Tibial nerve (tissue), 4 donors: ENCODE measurements at regions not wholly inside any gene's neighbourhood (a gene's known extent, or its start where the extent isn't known, plus 50 kb on each side); places are given as distances from the start of the nearest gene placed in this dataset.

Source experiments
- DNase-seq, 2 donors: peaks; one replicate each; pipeline ENCODE4 v3.0.0-alpha.2; 2019; ENCODE audit warnings: low spot score in 2 of 2
- H3K27ac ChIP-seq, 4 donors: fragments of 200-600 bp; sonication (generic) in 3 of 4; one replicate each; pipeline ENCODE4 v1.5.1; 2017 to 2019; ENCODE audit warnings: mild to moderate bottlenecking in 1 of 4
- H3K27me3 ChIP-seq, 2 donors: fragments of 200-600 bp; sonication (generic) in 1 of 2; one replicate each; pipeline versions ENCODE4 v1.5.1 to v1.6.0; 2017 to 2019
- H3K36me3 ChIP-seq, 3 donors: fragments of 200-600 bp; sonication (generic); one replicate each; pipeline ENCODE4 v1.5.1; 2018 to 2019
- H3K4me1 ChIP-seq, 4 donors: fragments of 200-600 bp; sonication (generic) in 3 of 4; one replicate each; pipeline ENCODE4 v1.5.1; 2017 to 2019
- H3K4me3 ChIP-seq, 4 donors: fragments of 200-600 bp; sonication (generic) in 3 of 4; one replicate each; pipeline ENCODE4 v1.5.1; 2017 to 2019; ENCODE audit warnings: mild to moderate bottlenecking in 1 of 4, moderate library complexity in 1 of 4
- H3K9me3 ChIP-seq, 4 donors: fragments of 200-600 bp; sonication (generic) in 3 of 4; one replicate each; pipeline ENCODE4 v1.5.1; 2017 to 2019
- EP300 ChIP-seq, 2 donors: sonication (generic); formaldehyde crosslinking; IDR thresholded peaks; one replicate each; pipeline ENCODE4 v1.6.1; 2017; ENCODE audit warnings: antibody characterized with exemption in 2 of 2, mild to moderate bottlenecking in 1 of 2
- POLR2A ChIP-seq, 2 donors: fragments of 450-650 bp; IDR thresholded peaks; one replicate each; pipeline ENCODE4 v1.6.1; 2017; ENCODE audit warnings: antibody characterized with exemption in 2 of 2, mild to moderate bottlenecking in 2 of 2, moderate library complexity in 2 of 2
- WGBS, 2 donors: methylation state at CpG; one replicate each; pipeline ENCODE4 v1.1.5; 2018; 5-methylcytosine and 5-hydroxymethylcytosine counted together
- TF ChIP-seq, protein P1 (sequence below), 5 experiments: fragments of 200-600 bp in 3 of 5; fragments of 450-650 bp in 2 of 5; sonication (generic) in 3 of 5; IDR thresholded peaks; one replicate each; pipeline ENCODE4 v1.5.1; 2016 to 2019; ENCODE audit warnings: antibody characterized with exemption in 5 of 5, mild to moderate bottlenecking in 3 of 5, moderate library complexity in 2 of 5

DNA sequence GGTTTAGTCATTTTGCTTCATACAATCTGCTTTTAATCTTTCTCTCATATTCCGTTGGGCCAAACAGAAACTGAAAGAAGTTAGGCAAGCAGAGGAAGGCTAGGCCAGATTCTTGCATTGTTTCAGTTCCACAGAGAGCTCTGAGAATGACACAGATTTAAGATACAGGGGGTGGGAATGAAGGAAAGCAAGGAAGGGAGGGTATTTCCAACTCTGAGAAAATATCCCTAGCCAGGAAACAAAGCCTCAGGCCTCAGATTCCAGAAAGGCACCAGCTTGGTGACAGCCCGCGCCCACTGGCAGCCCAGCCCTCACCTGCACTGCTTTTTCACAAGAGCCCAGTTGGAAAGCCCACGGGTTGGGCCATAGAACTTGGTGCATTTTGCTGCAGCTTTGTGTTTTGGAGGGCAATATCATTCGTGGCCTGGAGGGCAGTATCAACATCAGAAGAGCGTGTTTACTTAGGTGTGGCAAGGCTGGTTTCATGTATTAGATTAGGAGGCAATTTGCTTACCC lies 63.5 kb downstream of the ENC1 start:
- H3K27ac ChIP-seq: peak overlapping the region in 3 of 4 donors; percentile 23 to 73 (median 44)
- H3K4me3 ChIP-seq: peak overlapping the region in 1 of 4 donors; percentile 6
- H3K9me3 ChIP-seq: no peaks in the 10 kb centered on the region
- WGBS, 2 donors: 62 to 63% methylated on average over 6 of the region's 6 CpGs
- no peak for DNase-seq
- H3K4me1 ChIP-seq: peaks cover 0 to 25% (median 5%) of the 10 kb centered on the region in 4 donors
- no peaks in the 10 kb centered on the region for H3K27me3 ChIP-seq
- no peaks in the 10 kb centered on the region for H3K36me3 ChIP-seq
- TF ChIP-seq, protein P1, sequence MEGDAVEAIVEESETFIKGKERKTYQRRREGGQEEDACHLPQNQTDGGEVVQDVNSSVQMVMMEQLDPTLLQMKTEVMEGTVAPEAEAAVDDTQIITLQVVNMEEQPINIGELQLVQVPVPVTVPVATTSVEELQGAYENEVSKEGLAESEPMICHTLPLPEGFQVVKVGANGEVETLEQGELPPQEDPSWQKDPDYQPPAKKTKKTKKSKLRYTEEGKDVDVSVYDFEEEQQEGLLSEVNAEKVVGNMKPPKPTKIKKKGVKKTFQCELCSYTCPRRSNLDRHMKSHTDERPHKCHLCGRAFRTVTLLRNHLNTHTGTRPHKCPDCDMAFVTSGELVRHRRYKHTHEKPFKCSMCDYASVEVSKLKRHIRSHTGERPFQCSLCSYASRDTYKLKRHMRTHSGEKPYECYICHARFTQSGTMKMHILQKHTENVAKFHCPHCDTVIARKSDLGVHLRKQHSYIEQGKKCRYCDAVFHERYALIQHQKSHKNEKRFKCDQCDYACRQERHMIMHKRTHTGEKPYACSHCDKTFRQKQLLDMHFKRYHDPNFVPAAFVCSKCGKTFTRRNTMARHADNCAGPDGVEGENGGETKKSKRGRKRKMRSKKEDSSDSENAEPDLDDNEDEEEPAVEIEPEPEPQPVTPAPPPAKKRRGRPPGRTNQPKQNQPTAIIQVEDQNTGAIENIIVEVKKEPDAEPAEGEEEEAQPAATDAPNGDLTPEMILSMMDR (IDR thresholded peaks at IDR 0.05): no peak
- TF ChIP-seq POLR2A (IDR thresholded peaks at IDR 0.05) (no peak), EP300 (IDR thresholded peaks at IDR 0.05) (no peak)

DNA sequence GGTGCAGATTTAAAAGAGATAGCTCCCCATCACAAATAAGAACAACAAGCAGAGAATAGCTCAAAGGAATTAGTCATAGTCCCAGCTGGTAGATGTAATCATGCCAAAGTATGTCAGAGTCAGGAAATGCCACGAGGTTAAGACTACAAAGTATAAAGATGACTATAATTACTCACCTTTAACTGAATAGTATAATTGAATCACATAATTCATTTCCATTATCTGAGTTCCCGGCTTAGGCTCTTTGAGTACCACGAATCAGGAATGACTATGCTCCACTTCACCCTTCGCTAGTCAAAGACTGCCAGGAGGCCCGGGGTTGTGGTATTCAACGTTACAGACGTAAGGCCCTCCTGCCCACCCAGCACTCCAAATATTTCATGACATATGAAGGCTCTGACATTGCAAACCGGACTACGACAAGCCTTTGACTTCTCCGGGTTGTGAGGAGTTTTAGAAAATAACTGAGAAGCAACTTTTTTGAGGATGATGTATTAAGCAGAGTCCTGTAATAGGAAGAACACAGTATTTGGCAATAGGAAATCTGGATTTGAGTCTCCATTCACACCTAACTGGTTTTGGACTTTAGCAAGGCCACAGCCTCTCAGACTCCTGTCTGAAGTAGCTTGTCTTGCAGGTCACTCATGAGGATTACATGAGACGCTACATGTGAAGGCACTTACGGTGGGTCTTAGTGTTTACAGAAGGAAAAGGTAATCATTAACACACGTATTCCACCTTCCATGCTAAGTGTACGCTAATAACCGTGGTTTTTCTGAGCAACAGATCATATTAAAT lies 64.6 kb downstream of the ENC1 start:
- 74 to 77% methylated on average over 15 of the region's 15 CpGs for WGBS, 2 donors
- DNase-seq: no peak
- H3K4me3 ChIP-seq: no peak overlapping the region
- no peak for TF ChIP-seq EP300 (IDR thresholded peaks at IDR 0.05)
- H3K27me3 ChIP-seq: no peaks in the 10 kb centered on the region
- peaks cover 0 to 25% (median 5%) of the 10 kb centered on the region in 4 donors for H3K4me1 ChIP-seq
- no peaks in the 10 kb centered on the region for H3K36me3 ChIP-seq
- H3K9me3 ChIP-seq: peaks cover 0 to under 1% (median 0%) of the 10 kb centered on the region in 4 donors
- H3K27ac ChIP-seq: peak overlapping the region in 2 of 4 donors; percentile 23 to 44

DNA sequence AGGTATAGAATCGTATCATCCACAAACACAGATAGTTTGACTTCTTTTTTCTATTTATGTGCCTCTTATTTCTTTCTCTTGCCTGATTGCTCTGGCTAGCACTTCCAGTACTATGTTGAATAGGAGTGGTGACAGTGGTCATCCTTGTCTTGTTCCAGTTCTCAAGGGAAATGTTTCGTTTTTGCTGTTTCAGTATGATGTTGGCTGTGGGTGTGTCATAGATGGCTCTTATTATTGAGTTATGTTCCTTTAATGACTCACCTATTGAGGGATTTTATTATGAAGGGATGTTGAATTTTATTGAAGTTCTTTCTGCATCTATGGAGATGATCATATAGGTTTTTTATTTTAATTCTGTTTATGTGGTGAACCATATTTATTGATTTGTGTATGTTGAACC lies 70.3 kb downstream of the ENC1 start:
- Histone ChIP-seq H3K9me3 (peaks cover 0 to 13% (median 0%) of the 10 kb centered on the region in 4 donors), H3K27me3 (no peaks in the 10 kb centered on the region), H3K36me3 (no peaks in the 10 kb centered on the region), H3K27ac (no peak overlapping the region), H3K4me3 (no peak overlapping the region), H3K4me1 (peaks cover 0 to 3% (median 0%) of the 10 kb centered on the region in 4 donors)
- no peak for DNase-seq
- WGBS, 2 donors: 83 to 84% methylated on average over 2 of the region's 2 CpGs
- TF ChIP-seq, protein P1 (IDR thresholded peaks at IDR 0.05): no peak
- TF ChIP-seq EP300 (IDR thresholded peaks at IDR 0.05) (no peak), POLR2A (IDR thresholded peaks at IDR 0.05) (no peak)

DNA sequence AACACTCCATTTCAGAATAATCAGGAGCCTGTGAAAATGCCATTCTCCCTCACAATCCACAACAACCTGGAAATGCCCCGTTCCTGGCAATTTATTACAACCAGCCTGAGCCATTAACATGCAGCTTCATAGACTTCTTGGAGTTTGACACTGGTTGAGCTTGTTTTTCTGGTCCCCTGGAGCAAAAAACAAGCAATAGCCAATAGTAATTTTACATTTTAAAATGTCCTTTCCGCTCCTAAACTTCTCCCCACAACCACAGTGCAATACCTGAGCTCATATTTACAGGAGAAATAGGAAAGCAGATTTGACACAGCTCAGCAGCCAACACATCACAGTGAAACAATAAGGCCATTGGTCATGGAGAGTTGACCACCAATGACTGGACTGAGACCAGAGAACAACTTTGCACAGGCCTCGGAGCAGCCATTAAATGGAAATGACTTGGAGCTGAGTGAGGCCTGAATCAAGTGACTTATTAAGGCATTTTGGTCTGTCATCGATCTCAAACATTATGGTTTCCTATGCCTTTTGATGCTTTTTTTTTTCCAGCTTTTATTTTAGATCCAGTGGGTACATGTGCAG lies 73.0 kb downstream of the ENC1 start:
- 70 to 83% methylated on average over 4 of the region's 4 CpGs for WGBS, 2 donors
- Histone ChIP-seq H3K27ac (no peak overlapping the region), H3K4me1 (no peaks in the 10 kb centered on the region)

DNA sequence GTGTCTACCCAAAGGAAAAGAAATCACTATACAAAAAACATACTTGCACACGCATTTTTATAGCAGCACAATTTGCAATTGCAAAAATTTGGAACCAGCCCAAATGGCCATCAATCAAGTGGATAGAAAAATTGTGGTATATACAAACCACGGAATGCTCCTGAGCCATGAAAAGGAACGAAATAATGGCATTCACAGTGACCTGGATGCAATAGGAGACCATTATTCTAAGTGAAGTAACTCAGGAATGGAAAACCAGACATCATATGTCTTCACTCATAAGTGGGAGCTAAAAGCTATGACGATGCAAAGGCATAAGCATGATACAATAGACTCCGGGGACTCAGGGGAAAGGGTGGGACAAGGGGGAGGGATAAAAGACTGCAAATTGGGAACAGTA lies 78.4 kb downstream of the ENC1 start:
- no peaks in the 10 kb centered on the region for H3K36me3 ChIP-seq
- no peak overlapping the region for H3K4me3 ChIP-seq
- H3K4me1 ChIP-seq: no peaks in the 10 kb centered on the region
- WGBS, 2 donors: 46 to 49% methylated on average over 5 of the region's 5 CpGs
- H3K27me3 ChIP-seq: no peaks in the 10 kb centered on the region
- TF ChIP-seq, protein P1 (IDR thresholded peaks at IDR 0.05): no peak
- TF ChIP-seq POLR2A (IDR thresholded peaks at IDR 0.05): no peak
- no peak for TF ChIP-seq EP300 (IDR thresholded peaks at IDR 0.05)
- no peaks in the 10 kb centered on the region for H3K9me3 ChIP-seq
- no peak for DNase-seq
- no peak overlapping the region for H3K27ac ChIP-seq

More for the DNA sequence above, 73.0 kb downstream of the ENC1 start:
- TF ChIP-seq POLR2A (IDR thresholded peaks at IDR 0.05): no peak
- TF ChIP-seq, protein P1 (IDR thresholded peaks at IDR 0.05): no peak
- TF ChIP-seq EP300 (IDR thresholded peaks at IDR 0.05): no peak
- H3K27me3 ChIP-seq: no peaks in the 10 kb centered on the region
- H3K4me3 ChIP-seq: no peak overlapping the region
- peaks cover 0 to 13% (median 0%) of the 10 kb centered on the region in 4 donors for H3K9me3 ChIP-seq
- H3K36me3 ChIP-seq: no peaks in the 10 kb centered on the region
- no peak for DNase-seq
